ENCODE measurements at regions not wholly inside any gene's neighbourhood (a gene's known extent, or its start where the extent isn't known, plus 50 kb on each side); places are given as distances from the start of the nearest gene placed in this dataset.

GRCh38 chr4:142960867-142961644 lies 115.0 kb upstream of the INPP4B start:
- TF ChIP-seq CTCF (IDR thresholded peaks at IDR 0.05) (no peak), POLR2A (IDR thresholded peaks at IDR 0.05) (no peak)

Measured in body of pancreas (tissue), 4 donors.